ENCODE measurements at regions not wholly inside any gene's neighbourhood (a gene's known extent, or its start where the extent isn't known, plus 50 kb on each side); places are given as distances from the start of the nearest gene placed in this dataset.
"Not testable (repeated sequence)": the region's sequence is repeated elsewhere in the genome, so short reads cannot be mapped to it uniquely, and the experiment has no call there.

DNA sequence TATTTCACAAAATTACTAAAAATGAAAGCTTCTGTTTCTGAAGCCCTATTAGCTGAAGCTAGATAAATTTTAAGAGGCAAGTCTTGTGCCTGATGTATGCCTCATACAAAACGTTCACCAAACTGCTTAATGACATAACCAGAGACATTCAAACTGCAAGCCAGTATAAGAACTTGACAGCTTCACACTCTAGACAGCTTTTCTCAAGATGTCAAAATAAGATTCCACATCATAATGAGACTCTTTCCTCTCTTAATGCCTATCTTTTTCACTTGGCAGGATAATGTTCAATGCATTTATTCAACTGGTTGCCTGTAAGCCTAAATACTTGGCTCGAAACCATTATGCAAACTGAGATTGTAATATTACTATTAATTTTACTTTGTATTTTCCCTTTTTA, 424.0 kb downstream of the LTN1 start:
- Histone ChIP-seq H3K4me2 (ENCODE audit: low read length) (no peak overlapping the region), H3K4me1 (ENCODE audit: control insufficient read depth, low read length) (no peaks in the 10 kb centered on the region), H3K9me2 (replicated peaks; ENCODE audit: control insufficient read depth, low read length) (no peaks in the 10 kb centered on the region), H4K20me1 (ENCODE audit: control insufficient read depth, insufficient read depth, low read depth, low read length) (no peaks in the 10 kb centered on the region), H3K9me3 (ENCODE audit: control insufficient read depth, insufficient read depth, low read length) (peaks cover 5% of the 10 kb centered on the region; the same call in 1 of the 2 replicates), H3K36me3 (ENCODE audit: control insufficient read depth, low read length) (no peaks in the 10 kb centered on the region), H3K27me3 (ENCODE audit: control insufficient read depth, low read length) (no peaks in the 10 kb centered on the region), H3K4me3 (ENCODE audit: low read length) (no peak overlapping the region), H3F3A (ENCODE audit: control insufficient read depth, insufficient read depth) (no peaks in the 10 kb centered on the region), H3K27ac (ENCODE audit: low read depth, low read length) (no peak overlapping the region), H3K79me2 (ENCODE audit: control insufficient read depth, low read length) (no peaks in the 10 kb centered on the region)
- TF ChIP-seq EZH2phosphoT487 (IDR thresholded peaks at IDR 0.05; ENCODE audit: borderline replicate concordance, low read length), result no peak
- TF ChIP-seq, protein P1, sequence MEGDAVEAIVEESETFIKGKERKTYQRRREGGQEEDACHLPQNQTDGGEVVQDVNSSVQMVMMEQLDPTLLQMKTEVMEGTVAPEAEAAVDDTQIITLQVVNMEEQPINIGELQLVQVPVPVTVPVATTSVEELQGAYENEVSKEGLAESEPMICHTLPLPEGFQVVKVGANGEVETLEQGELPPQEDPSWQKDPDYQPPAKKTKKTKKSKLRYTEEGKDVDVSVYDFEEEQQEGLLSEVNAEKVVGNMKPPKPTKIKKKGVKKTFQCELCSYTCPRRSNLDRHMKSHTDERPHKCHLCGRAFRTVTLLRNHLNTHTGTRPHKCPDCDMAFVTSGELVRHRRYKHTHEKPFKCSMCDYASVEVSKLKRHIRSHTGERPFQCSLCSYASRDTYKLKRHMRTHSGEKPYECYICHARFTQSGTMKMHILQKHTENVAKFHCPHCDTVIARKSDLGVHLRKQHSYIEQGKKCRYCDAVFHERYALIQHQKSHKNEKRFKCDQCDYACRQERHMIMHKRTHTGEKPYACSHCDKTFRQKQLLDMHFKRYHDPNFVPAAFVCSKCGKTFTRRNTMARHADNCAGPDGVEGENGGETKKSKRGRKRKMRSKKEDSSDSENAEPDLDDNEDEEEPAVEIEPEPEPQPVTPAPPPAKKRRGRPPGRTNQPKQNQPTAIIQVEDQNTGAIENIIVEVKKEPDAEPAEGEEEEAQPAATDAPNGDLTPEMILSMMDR (IDR thresholded peaks at IDR 0.05; ENCODE audit: low read depth, low read length, poor library complexity, severe bottlenecking), result no peak

DNA sequence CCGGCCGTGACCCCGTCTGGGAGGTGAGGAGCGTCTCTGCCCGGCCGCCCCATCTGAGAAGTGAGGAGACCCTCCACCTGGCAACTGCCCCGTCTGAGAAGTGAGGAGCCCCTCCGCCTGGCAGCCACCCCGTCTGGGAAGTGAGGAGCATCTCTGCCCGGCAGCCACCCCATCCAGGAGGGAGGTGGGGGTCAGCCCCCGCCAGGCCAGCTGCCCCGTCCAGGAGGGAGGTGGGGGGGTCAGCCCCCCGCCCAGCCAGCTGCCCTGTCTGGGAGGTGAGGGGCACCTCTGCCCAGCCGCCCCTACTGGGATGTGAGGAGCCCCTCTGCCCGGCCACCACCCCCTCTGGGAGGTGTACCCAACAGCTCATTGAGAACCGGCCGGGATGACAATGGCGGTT, 428.7 kb downstream of the LTN1 start:
- H3K9me2 ChIP-seq (replicated peaks; ENCODE audit: control insufficient read depth, low read length); H3K27me3 ChIP-seq (ENCODE audit: control insufficient read depth, low read length); H3K36me3 ChIP-seq (ENCODE audit: control insufficient read depth, low read length); H3F3A ChIP-seq (ENCODE audit: control insufficient read depth, insufficient read depth); H3K4me1 ChIP-seq (ENCODE audit: control insufficient read depth, low read length); H3K4me3 ChIP-seq (ENCODE audit: low read length); H3K9me3 ChIP-seq (ENCODE audit: control insufficient read depth, insufficient read depth, low read length); H3K27ac ChIP-seq (ENCODE audit: low read depth, low read length); H3K4me2 ChIP-seq (ENCODE audit: low read length); H3K79me2 ChIP-seq (ENCODE audit: control insufficient read depth, low read length); H4K20me1 ChIP-seq (ENCODE audit: control insufficient read depth, insufficient read depth, low read depth, low read length): not testable (repeated sequence)

DNA sequence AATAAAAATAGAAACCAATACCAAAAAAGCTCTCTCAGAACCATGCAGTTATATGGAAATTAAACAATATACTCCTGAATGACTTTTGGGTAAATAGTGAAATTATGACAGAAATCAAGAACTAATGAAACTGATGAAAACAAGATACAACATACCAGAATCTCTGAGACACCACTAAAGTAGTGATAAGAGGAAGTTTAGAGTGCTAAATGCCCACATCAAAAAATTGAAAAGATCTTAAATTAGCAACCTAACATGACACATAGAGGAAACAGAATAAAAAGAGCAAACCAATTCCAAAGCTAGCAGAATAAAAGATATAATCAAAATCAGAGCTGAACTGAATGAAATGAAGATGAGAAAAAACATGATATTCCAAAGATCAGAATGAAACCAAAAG, 430.9 kb downstream of the LTN1 start:
- Histone ChIP-seq H3K27me3 (ENCODE audit: control insufficient read depth, low read length) (no peaks in the 10 kb centered on the region), H3K4me2 (ENCODE audit: low read length) (no peak overlapping the region), H3K79me2 (ENCODE audit: control insufficient read depth, low read length) (no peaks in the 10 kb centered on the region), H3K9me3 (ENCODE audit: control insufficient read depth, insufficient read depth, low read length) (peaks cover 5% of the 10 kb centered on the region; the same call in 1 of the 2 replicates), H3K4me3 (ENCODE audit: low read length) (no peak overlapping the region), H4K20me1 (ENCODE audit: control insufficient read depth, insufficient read depth, low read depth, low read length) (no peaks in the 10 kb centered on the region), H3K36me3 (ENCODE audit: control insufficient read depth, low read length) (no peaks in the 10 kb centered on the region), H3F3A (ENCODE audit: control insufficient read depth, insufficient read depth) (no peaks in the 10 kb centered on the region), H3K9me2 (replicated peaks; ENCODE audit: control insufficient read depth, low read length) (no peaks in the 10 kb centered on the region), H3K27ac (ENCODE audit: low read depth, low read length) (no peak overlapping the region), H3K4me1 (ENCODE audit: control insufficient read depth, low read length) (no peaks in the 10 kb centered on the region)
- TF ChIP-seq, protein P1 (IDR thresholded peaks at IDR 0.05; ENCODE audit: low read depth, low read length, poor library complexity, severe bottlenecking), result no peak
- TF ChIP-seq EZH2phosphoT487 (IDR thresholded peaks at IDR 0.05; ENCODE audit: borderline replicate concordance, low read length), result no peak

DNA sequence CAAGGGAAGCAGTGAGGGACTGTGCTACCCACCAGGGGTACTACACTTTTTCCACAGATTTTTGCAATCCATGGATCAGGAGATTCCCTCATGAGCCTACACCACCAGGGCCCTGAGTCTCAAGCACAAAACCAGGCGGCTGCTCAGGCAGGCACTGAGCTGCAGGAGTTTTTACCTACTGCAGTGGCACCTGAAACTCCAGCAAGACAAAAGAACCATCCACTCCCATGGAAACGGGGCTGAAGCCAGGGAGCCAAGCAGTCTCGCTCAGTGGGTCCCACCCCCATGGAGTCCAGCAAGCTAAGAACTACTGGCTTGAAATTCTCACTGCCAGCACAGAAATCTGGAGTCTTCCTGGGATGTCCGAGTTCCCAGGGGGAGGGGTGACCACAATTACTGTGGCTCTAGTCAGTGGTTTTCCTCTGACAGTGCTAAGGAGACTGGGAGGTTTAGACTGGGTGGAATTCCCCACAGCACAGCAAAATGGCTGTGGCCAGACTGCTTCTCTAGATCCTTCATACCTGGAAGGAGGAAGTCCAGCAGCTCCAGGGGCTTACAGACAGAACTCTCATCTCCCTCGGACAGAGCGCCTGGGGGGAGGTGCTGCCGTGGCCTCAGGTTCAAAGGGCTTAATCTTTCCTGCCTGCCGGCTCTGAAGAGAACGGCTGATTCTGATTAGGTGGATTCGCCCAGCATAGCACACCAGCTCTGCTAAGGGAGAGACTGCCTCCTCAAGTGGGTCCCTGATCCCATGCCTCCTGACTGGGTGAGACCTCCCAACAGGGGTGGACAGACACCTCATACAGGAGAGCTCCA, 437.8 kb downstream of the LTN1 start:
- Histone ChIP-seq H3K27ac (ENCODE audit: low read depth, low read length) (no peak overlapping the region), H3F3A (ENCODE audit: control insufficient read depth, insufficient read depth) (no peaks in the 10 kb centered on the region), H3K4me1 (ENCODE audit: control insufficient read depth, low read length) (no peaks in the 10 kb centered on the region), H3K27me3 (ENCODE audit: control insufficient read depth, low read length) (no peaks in the 10 kb centered on the region), H3K9me2 (replicated peaks; ENCODE audit: control insufficient read depth, low read length) (no peaks in the 10 kb centered on the region), H3K4me2 (ENCODE audit: low read length) (no peak overlapping the region), H3K9me3 (ENCODE audit: control insufficient read depth, insufficient read depth, low read length) (no peaks in the 10 kb centered on the region), H4K20me1 (ENCODE audit: control insufficient read depth, insufficient read depth, low read depth, low read length) (no peaks in the 10 kb centered on the region), H3K4me3 (ENCODE audit: low read length) (no peak overlapping the region), H3K79me2 (ENCODE audit: control insufficient read depth, low read length) (no peaks in the 10 kb centered on the region), H3K36me3 (ENCODE audit: control insufficient read depth, low read length) (no peaks in the 10 kb centered on the region)
- TF ChIP-seq, protein P1 (IDR thresholded peaks at IDR 0.05; ENCODE audit: low read depth, low read length, poor library complexity, severe bottlenecking), result no peak
- TF ChIP-seq EZH2phosphoT487 (IDR thresholded peaks at IDR 0.05; ENCODE audit: borderline replicate concordance, low read length), result no peak
